DMS 273 (cell line): ENCODE measurements at regions not wholly inside any gene's neighbourhood (a gene's known extent, or its start where the extent isn't known, plus 50 kb on each side); places are given as distances from the start of the nearest gene placed in this dataset.

Source experiments
- DNase-seq: peaks from one replicate; lab custom pipeline; 2025; ENCODE audit not compliant: unreplicated experiment; lab: John Stamatoyannopoulos, UW

- DNase-seq = peak; percentile 76
These were observed 120.9 kb downstream of the SAMMSON start for GRCh38 chr3:70120357-70120966.

- peak; percentile 55 for DNase-seq
These were observed 127.7 kb downstream of the SAMMSON start for GRCh38 chr3:70127192-70127591.

- no peak for DNase-seq
These were observed 137.8 kb downstream of the SAMMSON start for GRCh38 chr3:70137366-70137765.

- no peak for DNase-seq
These were observed 139.1 kb downstream of the SAMMSON start for GRCh38 chr3:70138606-70139005.
